IPS DF 4.7 (cell line): ENCODE measurements at regions not wholly inside any gene's neighbourhood (a gene's known extent, or its start where the extent isn't known, plus 50 kb on each side); places are given as distances from the start of the nearest gene placed in this dataset.

Source experiments
- DNase-seq: peaks from one replicate; pipeline ENCODE4 v3.0.0-alpha.2; 2013; ENCODE audit warnings: low spot score; ENCODE audit errors: extremely low read depth

- no peak for DNase-seq
Observed at GRCh38 chr3:192082730-192083660, 622.0 kb downstream of the PYDC2 start.
